ENCODE measurements at regions not wholly inside any gene's neighbourhood (a gene's known extent, or its start where the extent isn't known, plus 50 kb on each side); places are given as distances from the start of the nearest gene placed in this dataset.

GRCh38 chrX:95218976-95219375 is 1465.7 kb upstream of the DIAPH2 start:
- no peak overlapping the region for H3K4me3 ChIP-seq (ENCODE audit: low read depth, low read length)
- TF ChIP-seq CTCF (IDR thresholded peaks at IDR 0.05; ENCODE audit: low read depth, low read length, missing control alignments): no peak
- no peak for DNase-seq (ENCODE audit: low read depth)

GRCh38 chrX:95248386-95248785 is 1436.3 kb upstream of the DIAPH2 start:
- no peak for TF ChIP-seq CTCF (IDR thresholded peaks at IDR 0.05; ENCODE audit: low read depth, low read length, missing control alignments)
- no peak for DNase-seq (ENCODE audit: low read depth)
- H3K4me3 ChIP-seq (ENCODE audit: low read depth, low read length): no peak overlapping the region

GRCh38 chrX:95290455-95290854 is 1394.2 kb upstream of the DIAPH2 start:
- no peak for TF ChIP-seq CTCF (IDR thresholded peaks at IDR 0.05; ENCODE audit: low read depth, low read length, missing control alignments)
- no peak overlapping the region for H3K4me3 ChIP-seq (ENCODE audit: low read depth, low read length)
- no peak for DNase-seq (ENCODE audit: low read depth)

- TF ChIP-seq CTCF (IDR thresholded peaks at IDR 0.05; ENCODE audit: low read depth, low read length, missing control alignments): no peak
- no peak for DNase-seq (ENCODE audit: low read depth)
- H3K4me3 ChIP-seq (ENCODE audit: low read depth, low read length): no peak overlapping the region
These were observed 1393.1 kb upstream of the DIAPH2 start for GRCh38 chrX:95291561-95291960.

- H3K4me3 ChIP-seq (ENCODE audit: low read depth, low read length): no peak overlapping the region
- DNase-seq (ENCODE audit: low read depth): no peak
- TF ChIP-seq CTCF (IDR thresholded peaks at IDR 0.05; ENCODE audit: low read depth, low read length, missing control alignments): peak; percentile 10
These were observed 1365.8 kb upstream of the DIAPH2 start for GRCh38 chrX:95318882-95319281.

- DNase-seq (ENCODE audit: low read depth): no peak
- TF ChIP-seq CTCF (IDR thresholded peaks at IDR 0.05; ENCODE audit: low read depth, low read length, missing control alignments): no peak
- H3K4me3 ChIP-seq (ENCODE audit: low read depth, low read length): no peak overlapping the region
These were observed 1359.5 kb upstream of the DIAPH2 start for GRCh38 chrX:95325185-95325584.

- no peak for DNase-seq (ENCODE audit: low read depth)
- TF ChIP-seq CTCF (IDR thresholded peaks at IDR 0.05; ENCODE audit: low read depth, low read length, missing control alignments): no peak
- no peak overlapping the region for H3K4me3 ChIP-seq (ENCODE audit: low read depth, low read length)
These were observed 1354.3 kb upstream of the DIAPH2 start for GRCh38 chrX:95330292-95330691.

All from GM12864 (cell line).